GM12875 (cell line): ENCODE measurements at regions not wholly inside any gene's neighbourhood (a gene's known extent, or its start where the extent isn't known, plus 50 kb on each side); places are given as distances from the start of the nearest gene placed in this dataset.

Source experiments
- H3K4me3 ChIP-seq: one replicate; pipeline ENCODE4 v1.5.1; 2011; ENCODE audit warnings: low read depth, low read length, control low read depth
- CTCF ChIP-seq: IDR thresholded peaks from 2 replicates; pipeline ENCODE4 v1.5.1; 2011; ENCODE audit warnings: low read depth, mild to moderate bottlenecking, control low read depth, inconsistent platforms, low read length, moderate library complexity, borderline replicate concordance; ENCODE audit not compliant: insufficient read depth

- no peak for TF ChIP-seq CTCF
Measured at GRCh38 chrX:4186331-4186730, 472.9 kb upstream of the PRKX start.

GRCh38 chrX:4185086-4185485, 471.6 kb upstream of the PRKX start:
- H3K4me3 ChIP-seq: no peak overlapping the region
- TF ChIP-seq CTCF: no peak

More at GRCh38 chrX:4186331-4186730, 472.9 kb upstream of the PRKX start:
- no peak overlapping the region for H3K4me3 ChIP-seq

- H3K4me3 ChIP-seq: no peak overlapping the region
- TF ChIP-seq CTCF: no peak
Measured at GRCh38 chrX:4182408-4182806, 469.0 kb upstream of the PRKX start.

- TF ChIP-seq CTCF: no peak
- H3K4me3 ChIP-seq: no peak overlapping the region
Measured at GRCh38 chrX:4181782-4182407, 468.4 kb upstream of the PRKX start.

- TF ChIP-seq CTCF: no peak
- no peak overlapping the region for H3K4me3 ChIP-seq
Measured at GRCh38 chrX:4179031-4179430, 465.6 kb upstream of the PRKX start.

- no peak overlapping the region for H3K4me3 ChIP-seq
- TF ChIP-seq CTCF: no peak
Measured at GRCh38 chrX:4175221-4175620, 461.8 kb upstream of the PRKX start.

- TF ChIP-seq CTCF: no peak
- no peak overlapping the region for H3K4me3 ChIP-seq
Measured at GRCh38 chrX:4173743-4174142, 460.3 kb upstream of the PRKX start.
